ENCODE measurements at regions not wholly inside any gene's neighbourhood (a gene's known extent, or its start where the extent isn't known, plus 50 kb on each side); places are given as distances from the start of the nearest gene placed in this dataset.

DNA sequence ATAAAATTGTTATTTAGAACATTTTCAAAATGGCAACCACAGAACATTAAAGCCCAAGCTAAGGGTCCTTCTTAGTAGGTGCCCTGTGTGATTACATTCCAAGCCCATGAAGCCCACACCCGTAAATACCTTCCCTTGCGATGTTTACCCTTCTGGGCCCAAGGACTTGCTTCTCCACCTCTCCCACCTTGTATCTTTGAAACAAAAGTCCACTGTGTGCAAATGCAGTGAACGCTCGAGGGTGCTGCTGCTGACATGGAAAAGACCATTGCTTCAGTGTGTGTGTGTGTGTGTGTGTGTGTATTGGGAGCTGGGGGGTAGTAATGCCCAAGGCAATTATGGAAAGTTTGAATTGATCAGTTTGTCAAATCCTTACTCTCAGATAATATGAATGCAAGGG, 298.1 kb downstream of the TGFB2 start:
- no peak for DNase-seq

DNA sequence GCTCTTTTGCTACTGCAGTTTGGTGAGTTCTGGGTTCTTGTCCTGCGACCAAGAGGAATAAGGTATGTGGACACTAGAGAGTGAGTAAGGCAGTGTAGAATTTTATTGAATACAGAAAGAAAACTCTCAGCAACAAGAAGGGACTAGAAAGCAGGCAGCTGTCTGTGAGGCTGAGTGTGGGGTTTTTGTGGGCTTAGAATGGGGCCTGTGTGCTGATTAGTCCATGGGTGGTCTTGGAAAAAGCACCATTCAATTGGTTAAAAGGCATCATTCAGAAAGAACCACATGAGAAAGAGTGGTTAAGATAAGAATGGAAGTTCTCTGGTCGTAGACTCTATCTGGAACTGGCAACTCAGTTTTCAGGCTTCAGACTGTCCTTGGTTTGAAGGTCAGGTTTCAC, 298.8 kb downstream of the TGFB2 start:
- DNase-seq, result no peak

DNA sequence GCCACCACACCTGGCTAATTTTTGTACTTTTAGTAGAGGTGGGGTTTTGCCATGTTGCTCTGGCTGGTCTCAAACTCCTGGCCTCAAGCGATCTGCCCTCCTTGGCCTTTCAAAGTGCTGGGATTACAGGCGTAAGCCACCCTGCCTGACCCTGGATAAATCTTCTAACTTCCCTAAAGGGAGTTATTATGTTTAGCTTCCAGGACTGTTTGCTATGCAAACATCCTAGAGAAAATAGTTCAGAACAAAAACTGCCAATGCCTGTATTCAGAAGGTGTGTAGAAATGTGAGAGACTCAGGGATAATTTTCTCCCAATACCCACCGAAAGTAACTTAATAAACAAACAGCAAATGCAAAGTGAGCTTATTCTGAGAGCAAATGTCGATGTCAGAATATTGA, 301.2 kb downstream of the TGFB2 start:
- no peak for DNase-seq

DNA sequence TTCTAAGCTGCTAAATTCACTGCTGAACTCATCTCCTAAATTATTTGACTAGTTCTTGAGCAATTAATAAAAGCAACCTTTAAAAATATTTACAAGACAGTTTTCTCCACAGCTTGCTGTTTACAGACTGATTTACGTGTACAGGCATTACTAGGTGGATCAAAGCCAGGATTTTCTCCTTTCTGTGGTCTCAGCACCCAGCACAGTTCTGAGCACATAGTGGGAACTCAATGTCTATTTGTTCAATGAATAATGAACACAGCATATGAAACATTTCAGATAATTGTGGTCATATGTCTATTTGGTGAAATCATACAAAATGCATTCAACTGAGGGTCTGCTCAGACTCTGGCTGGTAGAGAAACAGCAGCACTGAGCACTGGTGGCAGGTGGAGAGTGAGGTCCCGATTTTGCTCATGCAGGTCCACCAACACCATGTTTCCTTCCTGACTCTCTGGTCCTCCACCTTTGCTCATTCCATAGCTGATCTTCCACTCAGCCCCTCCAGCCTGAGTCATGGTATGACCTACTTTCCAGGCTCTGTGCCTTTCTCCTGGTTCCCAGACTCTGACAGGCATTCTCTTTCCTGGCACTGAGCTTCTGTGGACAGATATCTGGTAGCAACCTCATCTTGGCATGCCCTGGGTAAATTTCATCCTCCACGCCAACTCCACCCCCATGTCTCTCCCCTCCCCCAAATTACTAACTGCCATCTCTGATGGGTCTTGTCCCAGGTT, 311.3 kb downstream of the TGFB2 start:
- peak; percentile 43 for DNase-seq

DNA sequence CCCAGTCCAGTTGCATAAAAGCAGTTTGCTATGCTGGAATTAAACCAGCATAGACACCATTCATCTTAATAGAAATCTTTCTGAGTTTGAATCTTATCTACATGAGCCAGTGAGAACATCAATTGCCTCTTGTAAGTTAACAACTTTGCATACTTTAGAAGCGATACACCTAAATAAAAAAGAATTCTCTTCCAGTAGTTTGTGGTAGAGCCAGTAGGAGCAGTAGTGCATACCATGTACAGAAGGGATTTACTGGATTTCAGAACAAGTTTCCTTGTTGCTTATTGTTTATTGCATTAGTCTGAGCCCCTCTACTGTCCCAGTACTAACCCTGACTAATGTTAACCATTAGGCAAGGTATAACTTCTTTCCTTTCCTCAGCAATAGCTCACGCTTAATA, 313.1 kb downstream of the TGFB2 start:
- DNase-seq, result peak; percentile 60

DNA sequence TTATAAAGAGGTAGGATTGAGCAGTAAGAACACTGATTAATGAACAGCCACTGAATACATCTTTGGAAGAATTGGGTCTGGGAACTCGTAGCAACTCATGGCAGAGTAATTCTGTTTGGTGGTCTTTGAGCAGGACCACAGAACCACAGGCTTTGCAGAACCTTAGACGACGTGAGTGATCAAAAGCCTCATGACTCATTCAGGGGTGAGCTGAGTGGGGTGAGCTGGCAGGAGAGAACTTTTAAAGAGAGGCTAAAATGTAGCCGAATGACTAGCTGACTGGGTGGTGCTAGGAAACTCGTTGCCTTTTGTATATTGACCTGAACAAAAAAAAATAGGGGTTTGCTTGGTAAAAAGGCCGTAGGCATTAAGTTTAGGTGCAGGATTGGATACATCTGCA, 313.8 kb downstream of the TGFB2 start:
- peak; percentile 88 for DNase-seq

DNA sequence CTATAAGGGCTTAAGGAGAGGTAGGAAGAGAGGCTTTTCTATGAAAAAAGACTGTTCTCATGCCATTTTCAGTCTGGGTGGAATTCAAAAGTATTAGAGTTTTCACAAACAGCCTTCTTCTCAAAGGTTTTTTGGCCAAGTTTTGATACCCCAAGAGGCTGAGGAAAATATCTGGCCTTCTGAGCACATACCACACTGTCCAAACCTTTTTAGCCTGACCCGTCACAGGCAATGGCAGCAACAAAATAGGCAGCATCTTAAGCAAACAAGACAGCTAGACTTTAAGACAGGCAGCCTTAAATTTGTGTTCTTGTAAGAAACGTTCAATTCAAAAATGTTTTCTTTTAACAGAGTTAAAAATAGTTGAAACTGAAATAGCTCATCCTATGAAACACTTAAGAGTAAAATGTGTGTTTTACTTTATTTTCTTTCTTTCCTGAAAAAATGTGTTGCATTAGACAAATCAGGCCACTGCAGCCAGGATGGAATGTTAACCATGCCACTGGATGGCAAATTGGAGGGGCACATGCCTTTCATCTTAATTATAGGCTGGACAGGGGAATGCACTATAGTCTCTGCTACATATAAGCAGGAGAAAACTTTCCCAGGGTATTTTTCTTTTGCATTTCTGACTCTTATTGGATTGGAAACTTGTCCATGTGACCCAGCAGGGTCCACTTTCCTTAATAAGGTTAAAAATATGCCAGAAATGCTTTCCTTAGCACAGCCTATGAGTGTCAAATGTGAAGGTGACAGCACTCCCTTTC, 315.0 kb downstream of the TGFB2 start:
- peak; percentile 77 for DNase-seq

DNA sequence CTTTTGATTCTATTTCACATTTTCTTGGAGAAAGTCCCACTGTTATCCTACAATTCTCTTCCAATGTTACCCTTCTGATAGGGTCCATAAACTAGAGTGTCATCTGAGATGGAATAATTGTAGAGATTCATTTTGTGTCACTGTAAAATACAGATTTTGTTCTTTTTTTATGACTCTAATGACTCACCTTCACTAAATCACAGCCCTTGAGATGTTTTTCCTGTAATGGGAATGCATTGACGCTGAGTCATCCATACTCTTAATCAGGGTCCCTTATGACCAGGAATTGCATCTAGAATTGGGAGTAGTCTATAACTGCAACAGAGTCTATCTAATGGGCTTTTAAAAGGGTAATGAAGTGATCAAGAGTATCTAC, 315.5 kb downstream of the TGFB2 start:
- peak; percentile 93 for DNase-seq

DNA sequence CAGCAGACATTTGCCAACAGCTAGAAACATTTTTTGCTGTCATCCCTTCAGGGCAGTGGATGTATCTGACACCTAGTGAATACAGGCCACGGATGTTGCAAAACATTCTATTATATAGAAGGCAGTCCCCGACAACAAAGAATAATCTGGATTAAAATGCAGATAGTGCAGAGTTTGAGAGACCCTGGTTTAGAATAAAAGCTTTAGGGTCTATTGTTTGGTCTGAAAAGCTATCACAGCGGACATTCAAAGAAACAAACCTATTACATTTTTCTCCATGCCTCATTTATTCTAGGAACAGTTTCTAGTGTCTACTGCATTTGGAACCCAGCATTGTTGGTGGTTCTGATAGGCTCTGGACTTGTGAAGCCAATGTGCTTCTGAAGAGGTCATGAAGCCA, 316.3 kb downstream of the TGFB2 start:
- DNase-seq, result no peak

DNA sequence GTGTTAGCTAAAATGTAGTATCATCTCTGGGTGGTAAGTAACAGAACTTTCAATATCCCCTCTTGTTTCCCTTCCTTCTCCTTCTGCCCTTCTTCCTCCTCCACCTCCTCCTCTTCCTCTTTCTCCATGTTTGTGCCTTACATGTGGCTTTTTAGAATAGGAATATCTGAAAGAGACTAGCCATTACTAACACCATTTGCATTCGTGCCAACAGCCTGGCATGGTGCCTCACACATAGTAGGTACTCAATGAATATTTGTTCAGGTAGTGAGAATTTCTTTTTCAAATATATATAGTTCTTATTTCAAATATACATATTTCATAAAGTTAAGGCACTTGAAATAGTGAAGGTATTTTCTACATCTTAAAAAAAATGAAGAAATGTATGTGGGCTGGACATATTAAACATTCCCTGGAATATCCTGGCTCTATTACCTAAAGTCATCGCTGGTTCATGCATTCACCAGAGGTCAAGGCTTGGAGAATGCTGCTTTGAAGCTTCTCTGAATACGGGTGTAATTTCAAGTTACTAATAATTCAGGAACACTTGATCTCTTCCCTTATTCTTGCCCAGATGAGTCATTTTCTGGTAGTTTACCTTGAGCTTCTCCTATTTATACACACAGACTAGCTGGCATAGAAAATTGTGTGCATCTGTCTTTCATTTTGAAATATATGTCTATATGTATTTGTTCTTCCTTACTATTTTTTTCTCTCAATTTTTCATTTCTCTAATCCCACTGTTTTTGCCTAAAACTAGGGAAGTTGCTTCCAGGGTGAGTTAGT, 319.4 kb downstream of the TGFB2 start:
- peak; percentile 66 for DNase-seq

DNA sequence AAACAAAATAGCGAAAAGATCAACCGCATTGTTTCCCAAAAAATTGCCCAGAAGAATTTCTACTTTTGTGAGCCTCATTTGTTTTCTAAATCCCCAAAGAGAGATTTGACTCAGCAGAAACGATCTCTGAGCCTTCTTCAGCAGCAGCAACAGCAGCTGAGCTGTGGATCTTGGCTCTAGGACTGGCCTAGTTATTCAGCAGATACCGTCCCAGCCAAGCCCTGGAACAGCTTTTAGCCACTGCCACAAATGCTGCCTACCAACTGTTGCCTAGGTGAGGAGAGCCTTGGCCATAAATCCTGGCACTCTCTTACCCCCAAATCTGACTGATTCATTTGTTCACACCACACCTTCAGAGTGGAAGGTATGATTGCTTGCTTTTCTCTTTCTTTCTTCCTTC, 320.1 kb downstream of the TGFB2 start:
- peak; percentile 66 for DNase-seq

DNA sequence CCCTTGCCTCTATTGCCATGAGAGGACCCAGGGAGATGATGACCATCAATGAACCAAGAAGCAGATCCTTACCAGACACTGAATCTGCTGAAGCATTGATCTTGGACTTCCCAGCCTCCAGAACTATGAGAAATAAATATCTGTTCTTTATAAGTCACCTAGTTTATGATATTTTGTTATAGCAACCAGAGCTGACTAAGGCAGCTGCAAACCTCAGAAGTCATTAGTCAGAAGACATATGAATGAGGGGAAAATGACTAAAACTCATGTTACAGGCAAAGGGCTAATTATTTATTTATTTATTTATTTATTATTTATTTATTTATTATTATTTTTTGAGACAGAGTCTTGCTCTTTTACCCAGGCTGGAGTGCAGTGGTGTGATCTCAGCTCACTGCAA, 321.1 kb downstream of the TGFB2 start:
- DNase-seq, result no peak

DNA sequence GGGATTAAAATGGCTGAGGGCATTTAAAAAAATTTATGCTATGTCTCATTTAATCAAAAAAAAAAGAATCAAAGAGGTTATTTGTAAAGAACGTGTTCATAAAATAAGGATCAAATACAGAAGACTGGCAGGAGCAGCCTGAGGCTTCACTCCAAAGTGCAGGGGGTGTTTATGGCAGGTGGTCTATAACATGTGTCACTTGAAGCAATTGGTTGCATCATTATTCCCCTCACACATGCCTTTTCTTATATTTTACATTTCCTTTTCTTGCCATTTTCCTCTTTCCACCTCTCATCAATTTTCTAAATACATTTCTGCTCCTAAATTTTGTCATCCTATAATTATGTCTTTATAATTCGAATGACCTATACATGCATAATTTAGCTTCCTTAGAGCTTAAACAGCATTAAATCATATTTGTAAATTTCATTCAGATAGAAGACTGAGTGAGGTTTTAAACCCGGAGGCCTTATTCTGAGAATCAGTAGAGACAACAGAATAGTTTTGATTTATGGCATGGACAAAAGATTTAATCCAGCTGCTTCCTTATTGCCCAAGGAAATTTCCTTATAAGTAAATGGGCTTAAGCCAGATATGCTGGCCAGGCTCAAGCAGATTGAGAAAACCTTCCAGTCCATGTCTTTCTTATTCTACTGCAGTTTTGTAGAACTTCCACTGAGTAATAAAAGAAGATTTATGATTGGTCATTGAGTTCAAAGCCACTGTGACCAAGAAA, 322.8 kb downstream of the TGFB2 start:
- no peak for DNase-seq

DNA sequence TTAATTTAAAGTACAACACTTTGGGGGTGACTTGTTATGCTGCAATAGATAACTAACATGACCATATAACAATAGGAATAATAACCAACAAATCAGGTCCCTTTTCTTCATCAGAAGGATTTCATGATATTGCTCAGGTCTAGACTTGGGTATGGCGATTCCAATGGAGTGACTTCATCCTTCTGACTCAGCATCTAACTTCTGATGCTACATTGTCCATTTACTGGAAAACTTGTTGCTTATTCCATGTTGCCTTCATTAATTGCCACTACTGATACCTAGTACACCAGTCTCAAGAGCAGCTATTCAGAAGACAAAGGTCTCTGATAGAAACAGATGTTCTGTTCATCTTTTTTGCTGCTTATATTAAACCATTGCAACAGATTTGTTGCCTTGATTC, 324.3 kb downstream of the TGFB2 start:
- DNase-seq, result peak; percentile 47

DNA sequence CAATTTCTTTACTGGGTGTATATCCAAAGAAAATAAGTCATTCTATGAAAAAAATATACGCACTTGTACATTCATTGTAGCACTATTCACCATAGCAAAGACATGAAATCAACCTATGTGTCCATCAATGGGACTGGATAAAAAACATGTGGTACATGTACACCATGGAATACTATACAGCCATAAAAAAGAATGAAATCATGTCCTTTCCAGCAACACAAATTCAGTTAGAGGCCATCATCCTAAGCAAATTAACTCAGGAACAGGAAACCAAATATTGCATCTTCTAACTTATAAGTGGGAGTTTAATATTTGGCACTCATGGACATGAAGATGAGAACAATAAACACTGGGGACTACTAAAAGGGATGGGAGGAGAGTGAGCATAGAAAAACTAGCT, 325.7 kb downstream of the TGFB2 start:
- no peak for DNase-seq

DNA sequence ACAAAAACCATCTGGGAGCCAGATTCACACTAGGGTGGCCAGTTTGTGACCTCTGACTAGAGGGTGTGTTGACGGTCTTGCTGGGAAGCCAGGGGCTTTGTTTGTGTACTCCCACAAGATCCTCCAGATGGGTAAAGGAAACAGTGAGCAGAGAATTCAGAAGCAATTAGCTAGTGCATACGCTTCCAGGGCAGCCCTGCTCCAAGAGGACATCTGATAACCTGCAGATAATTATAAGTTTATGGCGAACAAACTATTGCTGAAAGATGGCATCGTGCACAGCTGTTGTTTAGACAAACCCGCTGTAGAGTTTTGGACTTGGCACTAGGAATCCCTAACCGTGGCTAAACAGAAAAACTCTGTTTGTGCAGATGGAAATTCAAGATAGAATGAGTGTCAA, 326.4 kb downstream of the TGFB2 start:
- DNase-seq, result no peak

DNA sequence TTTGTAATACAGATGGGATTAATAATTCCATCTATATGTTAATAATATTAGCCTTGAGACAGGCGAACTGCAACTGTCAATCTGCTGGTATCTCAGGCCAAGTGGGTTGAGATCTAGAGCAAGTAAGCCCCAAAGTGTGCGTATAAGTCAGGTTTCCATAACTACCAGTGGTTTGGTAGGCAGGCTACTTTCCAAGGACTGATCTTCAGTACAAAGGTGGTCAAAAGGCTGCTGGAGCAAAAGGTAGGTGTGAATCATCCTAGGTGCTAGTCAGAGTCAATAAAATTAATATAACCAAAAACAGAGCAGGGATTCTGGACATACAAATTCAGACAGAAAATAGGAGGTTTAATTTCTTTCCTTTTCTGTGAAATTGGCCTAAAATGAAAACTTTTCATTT, 328.0 kb downstream of the TGFB2 start:
- no peak for DNase-seq

DNA sequence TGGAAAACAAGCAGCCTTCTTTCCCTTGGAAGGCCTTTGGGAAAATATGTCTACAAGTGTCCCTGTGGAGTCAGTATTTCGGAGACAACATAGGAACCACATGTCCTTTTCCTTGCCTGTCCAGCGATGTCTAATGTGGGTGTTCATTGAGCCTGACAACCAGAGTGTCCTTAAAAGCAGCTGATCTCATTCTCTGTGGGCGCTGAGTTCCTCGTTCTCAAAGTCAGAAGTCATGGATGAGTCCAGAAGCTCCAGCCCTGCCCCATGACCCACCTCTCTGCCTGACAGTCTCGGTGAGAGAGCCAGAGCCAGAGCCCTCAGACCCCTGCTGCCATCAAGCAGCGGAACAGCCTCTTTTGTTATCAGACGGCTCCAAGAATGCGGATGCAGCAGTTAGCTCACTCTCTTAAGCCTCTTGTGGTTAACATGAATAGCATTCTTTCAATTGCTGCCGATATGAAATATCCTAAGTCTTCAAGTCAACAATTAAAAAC, 329.2 kb downstream of the TGFB2 start:
- DNase-seq, result peak; percentile 92

DNA sequence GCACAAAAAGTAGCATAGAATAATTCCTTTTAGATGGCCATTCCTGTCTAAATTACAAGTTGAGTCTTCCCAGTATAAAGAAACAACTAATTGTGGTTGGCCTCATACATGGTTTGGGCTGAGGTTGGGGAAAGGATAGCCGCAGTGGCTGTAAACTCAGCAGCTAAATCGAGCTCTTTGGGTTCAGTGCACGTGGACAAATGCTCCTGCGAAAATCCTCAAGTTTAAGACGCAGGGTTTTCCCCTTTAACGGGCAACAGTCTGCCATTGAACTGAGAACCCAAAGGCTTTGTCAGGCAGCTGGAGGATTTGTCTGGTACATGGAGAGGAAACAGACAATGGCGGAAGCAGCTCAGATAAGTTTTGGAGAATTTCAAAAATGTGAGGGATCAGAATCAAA, 331.9 kb downstream of the TGFB2 start:
- no peak for DNase-seq

DNA sequence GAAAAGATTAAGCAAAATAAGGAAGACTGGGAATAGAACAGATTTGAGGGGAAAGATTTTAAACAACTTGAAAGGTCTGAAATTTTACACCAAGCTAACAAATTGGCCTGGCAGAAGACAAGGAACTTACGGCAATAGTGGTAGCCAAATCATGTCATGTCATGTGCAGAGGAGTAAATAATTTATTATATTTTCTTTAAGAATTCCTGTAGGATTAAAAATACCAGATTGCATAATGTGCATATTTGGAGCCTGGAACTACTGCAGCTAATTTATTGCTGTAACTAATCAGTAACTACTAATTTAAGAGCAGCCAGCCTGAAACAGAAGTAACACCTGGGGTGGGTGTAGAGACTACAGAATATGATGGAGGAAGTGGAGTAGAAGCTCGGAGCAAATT, 334.3 kb downstream of the TGFB2 start:
- DNase-seq, result peak; percentile 72

DNA sequence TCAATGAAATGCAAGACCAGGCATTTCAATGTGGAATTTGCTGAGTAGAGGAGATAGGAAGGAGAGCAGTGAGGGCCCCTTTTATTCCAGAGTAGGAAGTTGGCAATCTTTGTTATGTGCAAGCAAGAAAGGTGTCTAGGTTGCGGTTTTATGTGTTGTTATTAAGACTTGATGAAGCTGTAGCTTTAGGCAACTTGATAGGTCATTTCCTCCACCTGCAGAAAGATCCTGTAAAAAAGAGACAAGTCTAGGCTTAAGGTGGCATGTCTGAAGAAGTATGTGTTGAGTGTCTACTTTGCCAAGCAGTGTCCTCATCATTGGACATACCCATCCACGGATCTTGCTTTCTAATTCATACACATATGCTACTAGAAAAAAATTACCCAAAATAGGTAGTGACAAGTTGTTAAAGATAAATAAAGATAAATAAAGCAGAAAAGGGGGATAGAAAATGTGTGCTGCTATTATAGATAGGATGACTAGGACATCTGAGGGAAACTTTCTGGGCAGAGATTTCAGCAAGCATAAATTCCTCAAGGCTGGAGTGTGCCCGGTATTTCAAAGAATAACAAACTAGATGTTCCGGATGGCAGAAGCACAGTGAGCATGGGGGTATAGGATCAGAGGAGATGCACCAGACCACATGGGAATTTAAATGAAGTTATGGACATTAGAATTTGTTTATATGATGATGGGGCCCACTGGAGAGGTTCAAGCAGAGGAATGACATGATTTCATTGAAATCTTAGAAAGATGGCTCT, 335.0 kb downstream of the TGFB2 start:
- DNase-seq, result no peak

DNA sequence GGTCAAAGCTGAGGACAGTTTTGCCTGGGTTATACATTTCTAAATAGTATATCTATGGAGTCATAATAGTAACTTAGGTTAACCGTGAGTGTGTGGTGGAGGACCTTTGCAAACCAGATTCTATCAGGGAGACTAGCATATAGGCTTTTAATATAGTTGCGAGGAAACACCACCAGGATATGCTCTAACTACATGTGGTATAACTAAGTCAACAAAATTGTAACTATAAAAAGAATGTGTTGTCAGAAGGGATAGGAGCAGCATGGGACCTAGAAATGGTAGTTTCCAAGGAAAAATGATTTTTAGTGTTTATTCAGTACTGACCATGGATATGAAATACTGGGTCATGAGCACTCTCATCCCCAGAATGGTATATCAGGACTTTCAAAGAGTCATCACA, 338.1 kb downstream of the TGFB2 start:
- DNase-seq, result no peak

Measured in fibroblast of upper back skin (primary cell).